ENCODE measurements at regions not wholly inside any gene's neighbourhood (a gene's known extent, or its start where the extent isn't known, plus 50 kb on each side); places are given as distances from the start of the nearest gene placed in this dataset.

DNA sequence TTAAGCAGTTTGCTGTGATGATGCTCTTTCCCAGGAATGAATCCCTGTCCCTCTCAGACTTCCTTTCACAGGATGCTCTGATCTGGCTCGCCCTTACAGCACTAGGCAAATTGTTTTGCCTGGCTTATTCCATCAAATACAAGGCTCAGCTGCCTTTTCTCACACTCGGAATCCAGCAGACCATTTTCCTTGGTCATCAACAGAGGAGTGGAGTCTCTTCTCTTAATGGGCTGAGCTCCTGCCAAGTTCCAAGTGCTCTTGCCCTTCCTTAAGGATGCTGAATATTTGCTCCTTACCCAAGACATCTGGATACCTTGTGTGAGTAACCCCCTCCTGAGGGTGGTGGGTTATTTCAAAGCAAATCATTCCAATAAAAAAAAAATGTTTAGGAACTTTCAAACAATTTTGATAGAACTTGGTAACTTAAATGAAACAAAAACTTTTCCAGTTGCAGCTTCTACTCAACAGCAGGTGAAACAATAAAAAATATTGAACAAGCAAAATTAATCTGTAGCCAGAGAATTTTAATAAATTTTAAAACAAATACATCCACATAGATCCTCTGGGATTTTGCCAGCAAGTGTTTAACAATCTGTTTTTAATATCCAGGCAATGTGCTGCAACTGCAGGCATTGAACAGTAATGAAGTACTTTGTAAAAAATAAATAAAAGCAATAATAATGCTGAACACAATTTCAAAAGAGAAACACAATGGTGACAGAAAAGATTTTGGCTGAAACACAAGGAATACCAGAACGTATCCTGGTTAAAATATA, 264.0 kb upstream of the FAR2 start:
- no peak for TF ChIP-seq POLR2AphosphoS5 (IDR thresholded peaks at IDR 0.05)
- no peaks in the 10 kb centered on the region for H3K9me3 ChIP-seq
- H3K36me3 ChIP-seq = no peaks in the 10 kb centered on the region
- H3K27ac ChIP-seq = no peak overlapping the region
- WGBS = 53% methylated on average over 3 of the region's 3 CpGs
- no peaks in the 10 kb centered on the region for H3K27me3 ChIP-seq (replicated peaks; ENCODE audit: insufficient read depth)
- intact Hi-C loops (cut with DNase I) = loop anchor here (10.0 kb wide), 1 partner anchor 110 kb away; no protein-coding TSS in a partner anchor
- H3K4me3 ChIP-seq = no peak overlapping the region
- no peak for DNase-seq (ENCODE audit: low spot score)
- H3K4me1 ChIP-seq (replicated peaks) = no peaks in the 10 kb centered on the region

DNA sequence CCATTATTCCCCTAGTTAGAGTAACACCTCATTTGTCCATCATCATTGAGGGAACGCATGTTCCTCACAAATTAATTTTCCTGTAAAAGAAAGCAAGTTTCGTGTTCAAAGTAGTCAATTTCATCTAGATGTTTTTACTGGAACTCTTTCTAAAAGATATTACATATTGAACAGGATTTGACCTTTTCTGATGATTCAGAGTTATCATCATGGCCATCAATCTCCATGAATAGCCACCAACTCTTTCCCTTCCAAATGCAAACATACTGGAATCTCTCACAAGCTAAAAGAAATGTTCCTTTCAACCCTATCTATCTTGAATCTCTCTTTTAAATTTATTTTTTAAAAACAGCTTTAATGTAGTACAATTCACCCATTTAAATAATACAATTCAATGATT, 263.1 kb upstream of the FAR2 start:
- TF ChIP-seq POLR2AphosphoS5 (IDR thresholded peaks at IDR 0.05) (no peak), POLR2A (IDR thresholded peaks at IDR 0.05) (no peak)
- TF ChIP-seq, protein P1, sequence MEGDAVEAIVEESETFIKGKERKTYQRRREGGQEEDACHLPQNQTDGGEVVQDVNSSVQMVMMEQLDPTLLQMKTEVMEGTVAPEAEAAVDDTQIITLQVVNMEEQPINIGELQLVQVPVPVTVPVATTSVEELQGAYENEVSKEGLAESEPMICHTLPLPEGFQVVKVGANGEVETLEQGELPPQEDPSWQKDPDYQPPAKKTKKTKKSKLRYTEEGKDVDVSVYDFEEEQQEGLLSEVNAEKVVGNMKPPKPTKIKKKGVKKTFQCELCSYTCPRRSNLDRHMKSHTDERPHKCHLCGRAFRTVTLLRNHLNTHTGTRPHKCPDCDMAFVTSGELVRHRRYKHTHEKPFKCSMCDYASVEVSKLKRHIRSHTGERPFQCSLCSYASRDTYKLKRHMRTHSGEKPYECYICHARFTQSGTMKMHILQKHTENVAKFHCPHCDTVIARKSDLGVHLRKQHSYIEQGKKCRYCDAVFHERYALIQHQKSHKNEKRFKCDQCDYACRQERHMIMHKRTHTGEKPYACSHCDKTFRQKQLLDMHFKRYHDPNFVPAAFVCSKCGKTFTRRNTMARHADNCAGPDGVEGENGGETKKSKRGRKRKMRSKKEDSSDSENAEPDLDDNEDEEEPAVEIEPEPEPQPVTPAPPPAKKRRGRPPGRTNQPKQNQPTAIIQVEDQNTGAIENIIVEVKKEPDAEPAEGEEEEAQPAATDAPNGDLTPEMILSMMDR (IDR thresholded peaks at IDR 0.05) = no peak
- no peak overlapping the region for H3K4me3 ChIP-seq
- H3K9me3 ChIP-seq = no peaks in the 10 kb centered on the region
- no peak for DNase-seq (ENCODE audit: low spot score)
- intact Hi-C loops (cut with DNase I) = loop anchor here (10.0 kb wide), 1 partner anchor 109 kb away; no protein-coding TSS in a partner anchor
- H3K27ac ChIP-seq = no peak overlapping the region
- H3K4me1 ChIP-seq (replicated peaks) = no peaks in the 10 kb centered on the region
- H3K36me3 ChIP-seq = no peaks in the 10 kb centered on the region
- 88% methylated on average over 2 of the region's 2 CpGs for WGBS
- no peaks in the 10 kb centered on the region for H3K27me3 ChIP-seq (replicated peaks; ENCODE audit: insufficient read depth)

DNA sequence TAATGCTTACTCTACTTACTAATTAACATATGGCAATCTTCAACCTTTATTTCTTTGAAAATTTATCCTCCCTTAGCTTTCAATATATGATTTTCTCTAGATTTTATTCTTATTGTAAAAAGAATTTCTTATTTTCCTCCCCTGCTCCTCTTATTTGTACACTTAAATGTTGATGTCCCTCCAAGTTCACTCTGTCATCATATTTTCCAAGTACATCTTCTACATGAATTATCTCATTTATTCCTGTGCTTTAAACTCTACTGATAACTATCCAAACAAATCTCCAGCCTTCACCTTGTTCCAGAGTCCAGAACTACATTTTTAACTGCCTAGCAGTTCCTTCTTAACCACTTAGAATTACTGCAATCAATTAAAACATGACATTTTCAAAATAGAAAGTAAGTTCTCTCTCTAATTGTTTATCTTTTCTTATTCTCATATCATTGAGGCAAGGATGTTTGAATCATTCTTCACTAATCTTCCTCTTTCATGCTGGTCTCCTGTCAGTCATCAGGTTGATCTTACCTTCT, 261.6 kb upstream of the FAR2 start:
- H3K4me3 ChIP-seq = no peak overlapping the region
- H3K27ac ChIP-seq = no peak overlapping the region
- DNase-seq (ENCODE audit: low spot score) = no peak
- no peaks in the 10 kb centered on the region for H3K9me3 ChIP-seq
- H3K4me1 ChIP-seq (replicated peaks) = no peaks in the 10 kb centered on the region
- intact Hi-C loops (cut with DNase I) = loop anchor here (10.0 kb wide), 1 partner anchor 107 kb away; no protein-coding TSS in a partner anchor
- H3K36me3 ChIP-seq = no peaks in the 10 kb centered on the region
- H3K27me3 ChIP-seq (replicated peaks; ENCODE audit: insufficient read depth) = no peaks in the 10 kb centered on the region
- TF ChIP-seq, protein P1 (IDR thresholded peaks at IDR 0.05) = no peak
- no peak for TF ChIP-seq POLR2A (IDR thresholded peaks at IDR 0.05)
- TF ChIP-seq POLR2AphosphoS5 (IDR thresholded peaks at IDR 0.05) = no peak

DNA sequence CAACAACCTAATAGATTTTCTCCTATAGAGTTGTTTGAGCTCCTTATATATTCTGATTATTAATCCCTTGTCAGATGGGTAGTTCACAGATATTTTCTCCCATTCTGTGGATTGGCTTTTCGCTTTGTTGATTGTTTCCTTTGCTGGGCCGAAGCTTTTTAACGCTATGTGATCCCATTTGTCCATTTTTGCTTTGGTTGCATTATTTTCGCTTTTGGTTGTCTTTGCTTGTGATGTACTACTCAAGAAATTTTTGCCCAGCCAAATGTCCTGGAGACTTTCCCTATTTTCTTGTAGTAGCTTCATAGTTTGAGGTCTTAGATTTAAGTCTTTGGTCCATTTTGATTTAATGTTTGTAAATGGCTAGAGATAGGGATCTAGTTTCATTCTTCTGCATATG, 258.4 kb upstream of the FAR2 start:
- Histone ChIP-seq H3K4me3 (no peak overlapping the region), H3K9me3 (no peaks in the 10 kb centered on the region), H3K27ac (no peak overlapping the region), H3K27me3 (replicated peaks; ENCODE audit: insufficient read depth) (no peaks in the 10 kb centered on the region), H3K4me1 (replicated peaks) (no peaks in the 10 kb centered on the region), H3K36me3 (no peaks in the 10 kb centered on the region)
- no peak for DNase-seq (ENCODE audit: low spot score)
- intact Hi-C loops (cut with DNase I) = no loop called here
- TF ChIP-seq POLR2A (IDR thresholded peaks at IDR 0.05) (no peak), POLR2AphosphoS5 (IDR thresholded peaks at IDR 0.05) (no peak)
- TF ChIP-seq, protein P1 (IDR thresholded peaks at IDR 0.05) = no peak
- 94% methylated on average over 4 of the region's 4 CpGs for WGBS

DNA sequence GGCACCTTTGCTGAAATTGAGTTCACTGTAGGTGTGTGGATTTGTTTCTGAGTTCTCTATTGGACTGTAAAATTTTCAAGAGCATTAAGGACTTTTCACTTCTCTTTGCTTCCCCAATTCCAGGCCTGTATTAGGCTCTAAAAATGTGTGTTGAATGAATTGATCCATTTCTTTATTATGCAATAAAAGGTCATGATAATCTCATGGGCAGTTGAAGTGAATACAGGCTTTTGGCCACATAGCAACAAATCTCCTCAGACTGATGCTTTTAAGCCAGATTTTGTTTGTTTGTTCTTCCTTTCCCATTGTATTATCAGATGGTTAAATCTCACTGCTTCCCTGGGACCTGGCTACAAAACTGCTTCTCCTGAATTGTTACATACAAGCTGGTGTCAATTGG, 258.0 kb upstream of the FAR2 start:
- intact Hi-C loops (cut with DNase I) = no loop called here
- Histone ChIP-seq H3K27me3 (replicated peaks; ENCODE audit: insufficient read depth) (no peaks in the 10 kb centered on the region), H3K4me1 (replicated peaks) (no peaks in the 10 kb centered on the region), H3K9me3 (no peaks in the 10 kb centered on the region), H3K27ac (no peak overlapping the region), H3K4me3 (no peak overlapping the region), H3K36me3 (no peaks in the 10 kb centered on the region)
- DNase-seq (ENCODE audit: low spot score) = no peak
- TF ChIP-seq, protein P1 (IDR thresholded peaks at IDR 0.05) = no peak
- no peak for TF ChIP-seq POLR2AphosphoS5 (IDR thresholded peaks at IDR 0.05)
- no peak for TF ChIP-seq POLR2A (IDR thresholded peaks at IDR 0.05)

Measured in prostate gland (tissue), 2 donors.